Activated CD8-positive, alpha-beta memory T cell treated with anti-CD3 and anti-CD28 coated beads for 24 hours (primary cell): ENCODE measurements at regions not wholly inside any gene's neighbourhood (a gene's known extent, or its start where the extent isn't known, plus 50 kb on each side); places are given as distances from the start of the nearest gene placed in this dataset.
"Not testable (repeated sequence)": the region's sequence is repeated elsewhere in the genome, so short reads cannot be mapped to it uniquely, and the experiment has no call there.

Experiments
- DNase-seq: peaks from one replicate; pipeline ENCODE4 v3.0.0-alpha.2; 2020

DNA sequence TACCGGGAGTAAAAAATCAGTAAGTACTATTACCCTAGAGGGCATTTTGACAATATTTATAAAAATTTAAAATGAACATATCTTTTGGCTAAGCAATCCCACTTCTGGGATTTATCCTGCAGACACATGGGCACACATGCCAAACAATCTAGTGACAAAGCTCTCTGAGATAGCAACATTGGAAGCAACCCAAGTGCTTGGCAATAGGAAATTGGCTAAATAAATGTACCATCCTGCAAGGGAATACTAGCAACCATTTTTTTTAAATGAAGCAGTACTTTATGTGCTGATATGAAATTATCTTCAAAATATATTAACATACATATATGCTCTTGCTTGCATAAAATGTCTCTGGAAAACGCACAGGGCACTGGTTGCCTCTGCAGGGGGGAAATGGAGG is 133.8 kb downstream of the SNX5 start:
- DNase-seq: no peak

DNA sequence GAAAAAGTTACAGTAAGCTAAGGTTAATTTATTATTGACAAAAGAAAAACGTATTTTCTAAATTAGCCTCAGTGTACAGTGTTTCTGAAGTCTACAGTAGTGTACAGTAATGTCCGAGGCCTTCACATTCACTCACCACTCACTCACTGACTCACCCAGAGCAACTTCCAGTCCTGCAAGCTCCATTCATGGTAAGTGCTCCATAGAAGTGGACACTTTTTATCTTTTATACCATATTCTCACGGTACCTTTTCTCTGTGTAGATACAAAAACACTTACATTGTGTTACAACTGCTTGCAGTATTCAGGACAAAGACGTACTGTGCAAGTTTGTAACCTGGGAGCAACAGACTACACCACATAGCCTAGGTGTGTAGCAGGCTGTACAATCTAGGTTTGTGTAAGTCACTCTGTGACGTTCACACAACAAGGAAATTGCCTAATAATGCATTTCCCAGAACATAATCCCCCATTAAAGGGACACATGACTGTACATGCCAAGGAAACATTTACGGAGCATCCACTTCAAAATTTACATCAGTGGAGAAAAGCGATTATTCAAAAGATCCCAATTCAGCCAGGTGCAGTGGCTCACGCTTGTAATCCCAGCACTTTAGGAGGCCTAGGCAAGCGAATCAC is 133.4 kb downstream of the BANF2 start:
- no peak for DNase-seq

DNA sequence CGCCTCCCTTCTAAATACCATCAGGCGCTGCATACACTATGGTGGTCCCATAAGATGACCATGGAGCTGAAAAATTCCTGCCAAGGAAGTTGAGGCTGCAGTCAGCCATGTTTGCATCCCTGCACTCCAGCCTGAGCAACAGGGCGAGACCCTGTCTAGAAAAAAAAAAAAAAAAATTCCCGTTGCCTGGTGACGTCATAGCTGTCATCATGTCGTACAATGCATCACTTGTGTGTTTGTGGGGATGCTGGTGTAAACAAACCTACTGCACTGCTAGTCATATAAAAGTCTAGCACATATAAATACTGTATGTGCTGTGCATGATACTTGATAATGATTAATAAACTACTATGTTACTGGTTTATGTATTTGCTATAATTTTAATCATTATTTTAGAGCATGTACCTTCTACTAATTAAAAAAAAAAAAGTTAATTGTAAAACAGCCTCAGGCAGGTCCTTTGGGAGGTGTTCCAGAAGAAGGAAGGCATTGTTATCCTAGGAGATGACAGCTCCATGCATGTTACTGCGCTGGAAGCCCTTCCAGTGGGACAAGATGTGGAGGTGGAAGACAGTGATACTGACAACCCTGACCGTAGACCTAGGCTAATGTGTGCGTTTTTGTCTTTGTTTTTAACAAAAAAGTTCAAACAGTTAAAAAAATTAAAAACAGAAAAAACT is 132.6 kb downstream of the BANF2 start:
- no peak for DNase-seq

DNA sequence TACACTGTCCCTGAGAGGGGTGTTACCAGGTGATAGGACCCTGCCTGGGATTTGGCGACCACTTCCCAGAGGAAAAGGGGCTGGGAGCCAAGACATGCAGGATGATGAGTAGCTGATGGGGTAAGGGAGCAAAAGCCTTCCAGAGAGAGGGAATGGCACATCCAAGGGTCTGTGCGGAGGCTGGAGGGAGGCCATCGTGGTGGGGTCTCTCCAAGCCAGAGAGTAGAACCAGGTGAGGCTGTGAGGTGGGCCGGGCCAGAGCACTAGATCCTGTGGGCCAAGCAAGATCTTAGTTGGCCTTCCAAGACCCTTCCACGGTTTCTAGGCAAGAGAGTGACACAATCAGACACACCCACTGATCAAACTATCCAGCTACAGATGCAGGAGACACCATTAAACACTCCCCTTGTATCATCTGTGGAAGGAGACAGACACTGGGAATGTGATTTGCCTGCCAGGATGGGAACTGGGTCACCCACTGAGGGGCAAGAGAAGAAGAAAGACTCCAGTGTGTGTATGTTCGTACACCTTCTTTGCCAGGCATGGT is 128.9 kb downstream of the BANF2 start:
- DNase-seq: no peak

DNA sequence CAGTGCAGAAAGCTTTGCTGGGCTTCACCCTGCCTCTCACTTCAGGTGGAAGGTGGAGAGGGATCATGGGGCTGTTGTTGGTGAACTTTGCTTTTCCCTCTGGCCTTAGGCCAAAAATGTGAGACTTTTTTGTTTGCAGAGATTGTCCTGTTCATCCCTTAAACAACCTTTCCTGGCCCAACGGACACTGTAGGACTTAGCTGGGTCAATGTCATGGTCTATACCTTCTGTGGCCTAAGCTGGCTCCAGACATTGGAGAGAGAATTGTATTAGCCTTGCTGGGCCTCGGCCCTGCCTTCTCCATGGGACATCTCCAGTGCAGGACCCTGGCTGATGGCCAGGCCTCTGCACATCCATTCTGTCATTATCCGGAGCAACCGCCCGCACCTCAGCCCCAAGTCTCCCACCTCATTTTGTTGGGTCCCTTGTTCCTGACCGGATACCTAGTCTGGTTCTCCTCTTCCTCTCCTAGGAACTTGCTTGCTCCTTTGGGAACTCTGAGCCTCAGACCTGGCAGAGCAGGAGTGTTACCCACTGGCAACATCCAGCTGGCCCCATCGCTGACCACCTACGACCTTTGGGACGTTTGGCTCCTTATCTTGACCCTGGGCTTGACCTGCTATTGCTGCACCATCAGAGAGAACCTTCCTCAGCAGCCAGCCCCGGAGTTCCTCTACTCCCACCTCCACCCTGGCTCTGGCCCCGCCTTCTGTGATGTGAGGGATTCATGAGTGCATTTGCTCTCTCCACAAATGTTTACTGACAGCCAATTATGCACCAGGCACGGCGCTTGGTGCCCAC is 128.2 kb downstream of the BANF2 start:
- no peak for DNase-seq

DNA sequence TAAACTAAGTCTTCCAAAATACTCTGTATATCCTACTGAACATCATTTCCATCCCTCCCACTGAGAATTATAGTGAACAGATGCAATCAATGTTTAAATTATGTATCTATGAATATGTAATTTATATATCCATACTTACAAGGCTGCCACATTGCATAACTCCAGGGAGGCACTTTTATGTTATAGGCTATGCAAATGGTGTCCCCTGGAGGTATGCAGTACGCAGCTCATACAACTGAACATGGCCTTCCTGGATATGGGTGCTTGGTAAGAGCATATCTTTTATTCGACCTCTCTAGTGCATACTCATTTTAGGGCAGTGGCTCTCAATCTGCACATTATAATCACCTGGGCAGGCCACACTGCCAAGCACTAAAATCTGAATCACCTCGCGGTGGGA is 127.3 kb downstream of the BANF2 start:
- no peak for DNase-seq

DNA sequence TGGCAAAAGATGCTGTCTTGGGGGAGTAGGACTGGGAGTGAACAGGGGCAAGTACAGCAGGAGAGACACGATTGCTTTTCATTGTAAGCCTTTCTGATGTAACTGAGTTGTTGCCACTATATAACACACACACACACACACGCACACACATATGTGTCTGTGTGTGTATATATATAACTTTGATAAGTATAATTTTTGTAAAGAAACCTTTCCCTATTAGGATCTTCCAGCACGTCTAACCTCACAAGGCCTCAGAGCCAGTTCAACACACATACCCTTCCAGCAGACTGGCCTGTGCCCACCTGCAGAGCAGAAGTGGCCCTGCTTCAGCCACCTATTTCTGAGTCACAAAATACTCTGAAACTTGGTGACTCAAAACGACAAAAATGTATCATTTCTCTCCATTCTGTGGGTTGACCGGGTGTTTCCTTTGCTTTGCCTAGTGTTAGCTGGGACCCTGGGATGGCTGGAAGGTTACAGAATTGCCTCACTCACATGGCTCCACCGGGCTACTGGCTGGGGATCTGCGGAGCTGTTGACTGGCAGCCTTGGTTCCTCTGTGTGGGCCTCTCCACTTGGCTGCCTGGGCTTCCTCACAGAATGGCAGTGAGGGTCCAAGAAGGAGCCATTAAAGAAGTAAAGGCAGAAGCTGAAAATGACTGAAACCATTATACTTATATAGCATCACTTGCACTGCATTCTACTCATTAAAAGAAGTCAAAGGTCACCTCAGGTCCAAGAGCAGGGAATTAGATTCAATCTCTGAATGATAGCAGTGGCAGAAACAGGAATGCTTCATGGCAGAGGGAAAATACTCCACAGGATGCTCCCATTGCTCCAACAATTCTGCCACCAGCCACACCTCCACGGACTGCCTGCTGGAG is 126.4 kb downstream of the BANF2 start:
- DNase-seq: no peak

DNA sequence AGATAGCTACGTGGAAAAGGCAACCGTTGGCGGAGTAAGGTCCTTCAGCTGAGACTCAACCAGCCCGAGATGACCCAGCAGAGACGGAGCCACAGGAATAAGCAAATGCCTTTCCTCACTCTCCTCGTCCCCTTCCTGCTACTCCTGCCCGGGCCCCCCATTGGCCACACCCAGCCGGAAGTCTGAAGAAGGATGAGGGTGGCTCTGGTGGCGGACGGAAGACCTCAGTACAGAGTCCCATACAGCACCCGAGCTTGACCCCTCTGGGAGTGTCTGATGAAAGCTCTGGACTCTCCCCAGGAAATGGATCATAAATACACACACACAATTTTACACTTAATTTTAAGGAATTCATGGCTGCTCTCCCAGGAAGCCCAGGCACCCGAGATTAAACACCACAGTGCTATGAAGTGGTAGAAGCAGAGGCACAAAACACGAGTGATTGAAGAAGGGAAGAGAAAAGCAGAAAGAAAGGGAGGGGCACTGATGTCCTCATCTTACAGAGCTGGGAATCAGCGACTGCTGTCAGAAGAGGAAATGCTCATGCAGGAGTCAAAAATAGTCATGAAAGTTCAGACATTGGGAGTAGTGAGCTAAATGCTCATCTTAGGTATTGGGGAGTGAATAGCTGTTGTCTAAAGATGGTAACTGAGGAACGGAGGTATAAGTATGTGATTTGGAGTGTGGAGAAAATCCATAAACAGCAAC is 125.6 kb downstream of the BANF2 start:
- DNase-seq: no peak

DNA sequence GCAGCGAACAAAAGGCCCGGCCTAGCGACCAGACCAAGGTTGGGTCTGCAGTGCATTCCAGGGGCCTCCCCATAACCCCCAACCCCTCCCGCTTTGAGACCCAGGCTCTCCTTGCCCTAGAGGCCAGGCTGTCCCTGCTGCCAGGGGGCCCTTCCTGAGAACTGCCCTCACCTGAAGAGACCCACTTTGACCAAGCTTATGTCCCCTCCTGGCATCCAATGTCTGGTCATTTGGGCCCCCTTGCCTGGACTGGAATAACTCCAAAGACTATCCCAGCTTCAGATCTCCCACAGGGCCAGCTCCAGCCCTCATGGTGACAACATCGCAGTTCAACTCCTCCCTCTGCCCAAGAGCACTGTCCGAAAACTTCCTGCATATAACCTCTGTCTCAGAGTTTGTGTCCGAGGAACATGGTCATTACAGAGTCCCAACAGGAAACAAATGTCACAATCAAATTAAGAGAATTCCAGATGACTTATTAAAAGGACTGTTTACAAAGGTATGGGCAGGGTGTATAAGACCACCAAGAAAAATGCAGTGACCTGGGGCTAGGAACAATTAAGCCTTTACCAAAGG is 125.0 kb downstream of the BANF2 start:
- DNase-seq: no peak

DNA sequence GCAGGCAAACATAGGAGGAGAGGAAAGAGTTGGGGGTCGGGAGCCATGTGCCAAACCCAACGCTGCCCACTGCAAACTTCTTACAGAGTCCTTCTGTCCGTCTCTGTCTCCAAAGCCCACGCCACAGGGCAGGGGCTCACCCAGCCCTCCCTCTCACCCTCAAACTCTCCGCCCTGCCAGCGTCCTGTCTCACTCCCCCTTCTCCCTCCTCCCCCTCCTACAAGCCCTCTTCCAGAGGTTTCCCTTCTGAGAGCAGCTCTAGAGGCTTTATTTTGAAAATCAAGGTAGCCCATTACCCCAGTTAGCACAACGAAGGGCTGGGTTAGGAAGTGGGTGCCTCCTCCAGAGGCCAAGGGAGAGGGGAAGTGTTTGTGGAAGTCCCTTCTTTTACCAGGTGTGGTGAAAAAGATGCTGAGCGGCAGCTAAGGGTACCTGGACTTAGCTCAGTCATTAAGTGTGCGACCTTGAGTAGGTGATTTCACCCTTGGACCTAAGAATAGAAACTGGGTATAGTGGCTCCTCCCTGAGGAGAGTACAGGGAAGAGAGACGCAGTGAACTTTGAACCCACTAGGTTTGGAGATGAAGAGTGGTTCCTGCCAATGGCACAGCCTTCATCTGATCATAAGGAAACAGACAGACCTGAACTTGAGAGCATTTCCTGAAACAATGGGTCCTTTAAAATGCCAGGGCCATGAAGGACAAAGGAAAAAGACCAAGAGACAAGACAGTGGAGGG is 123.8 kb downstream of the BANF2 start:
- no peak for DNase-seq

DNA sequence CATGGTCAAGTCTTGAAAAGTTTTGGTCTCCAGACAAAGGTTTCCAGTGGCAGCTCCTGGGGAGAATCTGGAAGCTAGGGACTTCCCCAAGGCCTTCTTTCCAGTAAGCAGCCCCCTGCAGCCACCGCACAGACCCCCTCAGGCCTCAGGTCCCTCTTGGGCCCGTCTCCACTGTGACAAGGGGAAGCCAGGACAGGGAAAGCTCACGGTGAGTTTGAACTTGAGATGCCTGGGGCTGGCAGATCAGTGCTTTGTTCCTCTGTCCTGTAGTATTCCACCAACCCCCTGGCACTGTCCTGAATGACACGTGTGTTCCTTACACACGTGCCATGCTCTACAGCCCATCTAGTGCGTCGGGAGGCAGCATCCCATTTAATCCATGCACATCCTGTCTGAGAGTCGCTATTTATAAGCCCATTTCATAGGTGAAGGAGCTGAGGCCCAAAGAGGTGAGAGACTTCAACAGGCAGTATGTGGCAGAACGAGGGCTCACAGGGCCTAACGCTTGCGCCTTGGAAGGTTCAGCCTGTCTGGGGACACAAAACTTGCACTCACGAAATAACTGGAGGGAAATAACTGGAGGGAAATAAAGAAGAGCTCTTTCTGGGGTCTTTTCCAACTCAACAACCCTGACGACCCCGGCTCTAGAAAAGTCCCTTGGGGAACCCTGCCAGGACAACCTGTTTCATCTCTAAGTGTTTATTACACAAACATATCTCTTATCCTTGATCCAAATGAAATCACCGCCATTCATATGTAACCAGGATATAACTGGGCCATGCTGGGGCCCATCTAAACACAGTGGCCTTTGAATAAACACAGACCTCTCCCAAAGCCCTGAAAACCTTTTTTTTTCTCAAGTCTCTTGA is 123.0 kb downstream of the BANF2 start:
- no peak for DNase-seq

DNA sequence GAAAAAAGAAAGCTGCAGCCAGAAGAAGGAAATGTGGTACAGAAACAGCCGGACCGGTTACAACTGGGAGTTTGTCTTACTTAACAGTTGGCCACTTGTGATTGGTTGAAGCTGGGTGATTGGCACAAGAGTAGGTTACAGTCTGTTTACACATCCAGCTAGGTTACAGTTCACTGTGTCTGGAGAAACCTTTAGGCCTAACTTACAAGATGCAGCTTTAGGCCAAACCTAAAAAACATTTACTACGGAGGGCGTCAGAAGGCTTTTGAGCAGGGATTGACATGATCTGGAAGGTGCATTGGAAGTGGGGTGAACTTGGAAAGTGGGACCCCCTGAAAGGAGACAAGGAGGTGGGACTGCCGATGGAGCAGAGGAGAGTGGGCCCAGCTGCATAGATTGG is 122.3 kb downstream of the BANF2 start:
- no peak for DNase-seq

DNA sequence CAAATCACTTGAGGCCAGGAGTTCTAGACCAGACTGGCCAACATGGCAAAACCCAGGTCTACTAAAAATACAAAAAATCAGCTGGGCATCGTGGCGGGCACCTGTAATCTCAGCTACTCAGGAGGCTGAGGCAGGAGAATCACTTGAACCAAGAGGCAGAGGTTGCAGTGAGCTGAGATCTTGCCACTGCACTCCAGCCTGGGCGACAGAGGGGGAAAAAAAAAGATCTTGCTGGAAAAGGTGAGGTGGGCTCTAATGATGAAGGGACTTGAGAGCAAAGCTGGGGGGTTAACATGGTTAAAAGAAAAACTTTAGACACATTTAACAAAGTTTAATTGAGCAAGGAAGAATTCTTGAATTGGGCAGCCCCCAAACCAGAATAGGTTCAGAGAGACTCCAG is 121.8 kb downstream of the BANF2 start:
- not testable (repeated sequence) for DNase-seq

DNA sequence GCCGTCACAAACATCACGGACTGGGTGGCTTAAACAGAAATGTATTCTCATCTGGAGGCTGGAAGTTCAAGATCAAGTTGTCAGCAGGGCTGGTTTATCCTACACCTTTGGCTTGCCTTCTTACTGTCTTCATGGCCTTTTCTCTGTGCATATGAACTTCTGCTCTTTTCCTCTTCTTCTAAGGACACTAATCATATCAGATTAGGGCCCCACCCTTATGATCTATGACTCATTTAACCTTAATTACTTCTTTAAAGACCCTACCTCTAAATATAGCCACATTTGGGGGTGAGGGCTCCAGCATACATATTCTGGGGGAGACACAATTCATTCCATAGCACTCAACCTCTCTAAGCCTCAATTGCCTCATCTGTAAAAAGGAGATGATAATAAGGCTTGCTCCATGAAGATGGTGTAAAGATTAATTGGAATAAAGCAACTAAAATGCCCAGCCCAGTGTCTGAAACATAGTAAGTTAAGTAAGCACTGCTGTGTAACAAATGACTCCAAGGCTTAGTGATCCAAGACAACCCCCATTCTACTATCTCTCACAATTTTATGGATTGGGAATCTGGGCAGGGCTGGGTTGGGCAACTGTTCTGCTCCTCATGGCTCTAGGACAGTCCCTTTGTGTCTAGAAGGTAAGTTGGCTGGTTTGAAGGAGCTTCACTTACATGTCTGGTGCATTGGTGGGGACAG is 119.8 kb downstream of the BANF2 start:
- DNase-seq: no peak

DNA sequence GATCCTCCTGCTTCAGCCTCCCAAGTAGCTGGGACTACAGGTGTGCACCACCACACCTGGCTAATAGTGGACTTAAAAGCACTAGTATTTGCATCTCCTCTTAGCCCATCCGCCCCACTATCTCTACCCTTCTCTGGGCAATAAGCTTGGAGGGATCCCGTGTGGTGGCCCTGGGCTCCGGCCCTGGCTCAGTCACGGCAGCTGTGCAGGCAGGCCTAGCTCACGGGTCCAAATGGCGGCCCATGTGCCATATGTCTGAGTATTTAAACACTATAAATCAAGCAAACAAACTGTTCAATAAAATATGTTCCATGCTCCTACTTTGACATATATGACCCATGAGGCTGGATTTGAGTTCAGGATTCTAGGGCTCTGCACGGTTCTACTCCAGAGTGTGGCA is 118.4 kb downstream of the BANF2 start:
- no peak for DNase-seq

DNA sequence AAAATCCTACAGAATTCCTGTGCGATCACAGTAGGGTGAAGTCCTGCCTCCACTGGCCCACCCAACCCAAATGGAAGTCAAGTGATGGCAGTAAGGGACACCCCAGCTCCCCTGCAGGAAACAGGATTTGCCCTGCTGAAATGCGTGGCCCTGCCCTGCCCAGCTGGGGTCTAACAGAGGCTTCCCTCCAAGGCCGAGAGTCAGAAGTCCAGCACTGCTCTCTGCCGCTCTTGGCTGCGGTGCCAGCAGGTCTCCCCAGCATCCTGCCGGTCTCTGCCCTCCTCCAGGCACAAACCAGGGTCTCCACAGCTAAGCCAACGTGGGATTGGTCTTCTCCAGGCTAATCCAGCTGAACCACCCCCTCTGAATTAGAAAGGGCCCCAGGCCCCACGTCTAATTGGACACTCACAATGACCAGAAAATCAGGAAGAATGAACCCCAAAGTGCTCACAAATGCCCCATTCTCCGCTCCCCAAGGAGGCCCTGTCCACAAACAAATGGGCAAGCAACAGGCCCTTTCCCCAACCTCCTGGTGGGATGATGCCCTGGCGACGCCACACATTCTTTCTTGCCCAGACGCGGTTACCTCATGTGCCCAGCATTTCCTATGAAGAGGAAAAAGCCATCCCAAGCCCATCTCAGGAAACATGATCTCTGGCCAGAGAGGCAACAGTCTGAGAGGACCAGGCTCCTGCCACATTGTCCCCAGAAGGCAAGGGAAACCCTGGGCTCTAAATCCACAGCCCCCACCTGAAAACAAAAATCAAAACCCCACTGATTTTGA is 117.2 kb downstream of the BANF2 start:
- no peak for DNase-seq

DNA sequence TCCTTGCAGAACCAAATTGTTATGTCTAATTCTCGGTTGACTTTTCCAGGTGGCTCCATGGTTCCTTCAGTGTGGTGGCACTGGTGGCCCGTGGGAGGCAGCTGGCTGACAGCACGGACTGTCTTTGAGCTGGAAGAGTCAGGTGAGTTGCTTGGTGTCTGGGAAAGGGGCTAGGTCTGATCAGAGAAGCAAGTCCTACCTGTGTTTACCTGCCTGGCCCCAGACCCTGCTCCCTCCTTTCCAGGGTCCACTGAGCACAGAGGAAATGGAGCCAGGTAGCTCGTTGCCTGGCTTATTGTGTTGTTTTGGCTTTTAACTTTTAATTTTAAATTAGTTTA is 111.8 kb downstream of the BANF2 start:
- no peak for DNase-seq

DNA sequence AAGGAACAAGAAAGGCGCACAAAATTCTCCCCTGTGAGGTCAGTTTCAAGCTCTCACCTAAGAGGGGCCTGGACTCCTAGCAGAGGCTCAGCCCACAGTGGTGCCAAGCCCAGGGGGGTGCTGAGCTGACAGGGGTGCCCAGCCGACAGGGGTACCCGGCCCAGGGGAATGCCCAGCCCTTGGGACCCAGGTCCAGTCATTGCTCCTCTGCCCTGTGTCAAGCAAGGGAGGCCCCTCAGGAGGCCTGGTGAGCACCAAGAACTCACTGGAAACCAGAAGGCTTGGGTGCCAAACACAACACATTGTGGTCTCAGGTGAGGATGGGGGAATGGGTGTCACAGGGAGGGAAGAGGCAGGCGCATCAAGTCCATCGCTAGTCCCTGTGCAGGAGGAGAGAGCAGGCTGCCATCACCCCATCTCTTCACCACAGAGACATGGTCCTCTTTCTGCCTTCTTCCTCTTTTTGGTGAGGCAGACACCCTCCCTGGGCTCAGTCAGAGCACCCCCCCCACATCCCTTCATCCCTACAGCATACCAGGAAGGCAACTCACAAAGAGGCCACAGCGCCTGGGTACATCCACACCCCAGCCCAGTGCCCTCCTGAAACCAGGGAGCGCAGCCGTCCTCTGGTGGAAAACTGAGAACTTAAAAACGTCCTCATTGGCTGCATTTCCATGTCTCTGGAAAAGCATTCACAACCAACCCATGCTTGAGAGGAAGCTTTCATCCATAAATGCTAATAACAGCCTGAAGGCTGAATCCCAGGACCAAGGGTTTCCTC is 111.3 kb downstream of the BANF2 start:
- DNase-seq: no peak
